NCI-H128 (cell line): ENCODE measurements at regions not wholly inside any gene's neighbourhood (a gene's known extent, or its start where the extent isn't known, plus 50 kb on each side); places are given as distances from the start of the nearest gene placed in this dataset.

Experiments
- DNase-seq: peaks from one replicate; lab custom pipeline; 2025; ENCODE audit not compliant: unreplicated experiment; lab: John Stamatoyannopoulos, UW

- DNase-seq, result no peak
Measured at GRCh38 chr6:53744321-53744720, 50.5 kb upstream of the LRRC1 start.

GRCh38 chr6:53741034-53741823, 53.6 kb upstream of the LRRC1 start:
- DNase-seq, result no peak

GRCh38 chr6:53737746-53738145, 57.1 kb upstream of the LRRC1 start:
- DNase-seq, result no peak

GRCh38 chr6:53735896-53736295, 58.9 kb upstream of the LRRC1 start:
- DNase-seq, result no peak

GRCh38 chr6:53734473-53735299, 60.1 kb upstream of the LRRC1 start:
- DNase-seq, result no peak

GRCh38 chr6:53731866-53732636, 62.8 kb upstream of the LRRC1 start:
- no peak for DNase-seq

GRCh38 chr6:53730767-53731166, 64.0 kb upstream of the LRRC1 start:
- DNase-seq, result no peak

- DNase-seq, result no peak
Measured at GRCh38 chr6:53728570-53729194, 63.1 kb upstream of the KLHL31 start.

GRCh38 chr6:53727748-53728147, 62.2 kb upstream of the KLHL31 start:
- no peak for DNase-seq

- no peak for DNase-seq
Measured at GRCh38 chr6:53725791-53726575, 60.4 kb upstream of the KLHL31 start.

- DNase-seq, result no peak
Measured at GRCh38 chr6:53724501-53724900, 58.9 kb upstream of the KLHL31 start.

GRCh38 chr6:53723331-53723730, 57.8 kb upstream of the KLHL31 start:
- no peak for DNase-seq

GRCh38 chr6:53721766-53722165, 56.2 kb upstream of the KLHL31 start:
- DNase-seq, result no peak

- DNase-seq, result peak; percentile 15
Measured at GRCh38 chr6:53718597-53719460, 53.3 kb upstream of the KLHL31 start.

- no peak for DNase-seq
Measured at GRCh38 chr6:53717566-53717965, 52.0 kb upstream of the KLHL31 start.

- DNase-seq, result no peak
Measured at GRCh38 chr6:53715434-53715833, 49.9 kb upstream of the KLHL31 start.
